CMK (cell line): ENCODE measurements at regions not wholly inside any gene's neighbourhood (a gene's known extent, or its start where the extent isn't known, plus 50 kb on each side); places are given as distances from the start of the nearest gene placed in this dataset.

Source experiments
- DNase-seq: peaks from one replicate; pipeline ENCODE4 v3.0.0-alpha.2; 2010; ENCODE audit warnings: low read depth

DNA sequence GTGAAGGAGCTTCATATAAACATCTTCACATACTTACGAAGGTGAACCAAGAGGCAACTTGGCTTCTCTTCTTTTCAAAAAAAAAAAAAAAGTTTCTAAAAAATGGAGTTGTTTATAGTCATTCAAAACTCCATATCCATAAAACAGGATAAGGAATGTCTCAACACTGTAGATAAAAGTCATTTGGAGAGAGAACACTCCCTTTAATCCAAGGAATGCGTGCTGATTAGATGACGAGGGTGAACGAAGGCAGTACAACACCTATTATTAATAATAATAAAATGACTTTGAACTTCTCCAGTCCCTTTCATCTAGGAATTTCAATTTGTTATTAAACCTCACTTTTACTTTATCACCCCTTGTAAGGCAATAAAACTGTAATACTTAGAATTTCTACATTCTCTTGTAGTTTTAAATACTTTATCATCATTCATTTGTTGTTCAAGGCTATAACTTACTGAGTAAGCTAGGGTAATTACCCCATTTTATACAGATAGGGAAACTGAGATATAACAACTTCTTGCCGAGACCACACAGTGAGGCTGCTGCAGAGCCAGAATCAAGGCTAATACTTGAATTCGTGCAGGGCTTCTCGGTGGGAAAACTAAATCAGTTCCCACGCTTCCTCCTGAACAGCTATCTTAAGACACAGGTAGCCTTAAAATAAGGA, 377.1 kb downstream of the EFNA5 start:
- DNase-seq: no peak

DNA sequence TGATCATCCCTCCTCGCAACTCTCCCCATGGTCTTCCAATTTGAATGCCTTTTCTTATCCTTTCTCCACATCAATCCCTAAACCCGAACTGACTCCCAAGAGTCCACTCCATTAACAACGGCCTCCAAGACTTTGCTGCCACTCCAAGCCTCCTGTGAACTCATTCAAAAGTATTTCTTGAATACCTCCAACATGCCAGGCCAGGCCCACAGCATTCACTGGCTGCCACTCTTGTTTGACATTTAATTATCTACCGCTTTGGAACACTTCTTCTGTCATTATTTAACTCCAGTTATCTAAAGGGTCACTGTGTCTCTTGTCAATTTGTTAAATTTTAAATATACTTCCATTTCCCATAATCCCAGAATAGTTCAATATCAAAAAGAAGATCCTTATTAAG, 378.9 kb downstream of the EFNA5 start:
- DNase-seq: no peak

DNA sequence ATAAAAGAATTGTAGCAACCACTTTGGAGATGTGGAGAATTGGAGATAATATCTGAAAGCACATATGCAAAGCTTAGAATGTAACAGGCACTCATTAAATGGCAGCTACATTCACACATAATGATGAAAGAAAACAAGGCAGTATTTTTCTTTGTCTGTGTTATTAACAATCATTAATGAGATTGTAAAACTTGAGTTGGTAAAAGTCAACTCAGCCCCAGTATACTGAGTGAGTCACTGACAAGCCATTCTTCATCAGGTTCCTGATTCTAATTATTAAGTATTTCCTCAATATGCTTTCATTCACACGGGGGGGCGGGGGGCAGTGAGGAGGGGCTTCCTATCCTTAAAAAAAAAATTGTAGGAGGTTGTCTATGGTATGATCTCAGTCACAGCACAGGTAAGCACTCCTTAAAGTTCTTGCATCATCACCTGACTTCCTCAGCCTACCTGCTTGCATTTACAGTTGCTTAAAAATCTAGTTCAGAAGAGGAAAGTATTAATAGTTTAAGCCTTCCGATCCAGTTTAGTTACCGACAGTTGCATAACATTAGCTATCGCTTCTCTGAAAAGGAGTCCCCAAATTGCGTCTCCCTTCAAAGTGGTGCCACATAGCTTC, 379.8 kb downstream of the EFNA5 start:
- DNase-seq: no peak

DNA sequence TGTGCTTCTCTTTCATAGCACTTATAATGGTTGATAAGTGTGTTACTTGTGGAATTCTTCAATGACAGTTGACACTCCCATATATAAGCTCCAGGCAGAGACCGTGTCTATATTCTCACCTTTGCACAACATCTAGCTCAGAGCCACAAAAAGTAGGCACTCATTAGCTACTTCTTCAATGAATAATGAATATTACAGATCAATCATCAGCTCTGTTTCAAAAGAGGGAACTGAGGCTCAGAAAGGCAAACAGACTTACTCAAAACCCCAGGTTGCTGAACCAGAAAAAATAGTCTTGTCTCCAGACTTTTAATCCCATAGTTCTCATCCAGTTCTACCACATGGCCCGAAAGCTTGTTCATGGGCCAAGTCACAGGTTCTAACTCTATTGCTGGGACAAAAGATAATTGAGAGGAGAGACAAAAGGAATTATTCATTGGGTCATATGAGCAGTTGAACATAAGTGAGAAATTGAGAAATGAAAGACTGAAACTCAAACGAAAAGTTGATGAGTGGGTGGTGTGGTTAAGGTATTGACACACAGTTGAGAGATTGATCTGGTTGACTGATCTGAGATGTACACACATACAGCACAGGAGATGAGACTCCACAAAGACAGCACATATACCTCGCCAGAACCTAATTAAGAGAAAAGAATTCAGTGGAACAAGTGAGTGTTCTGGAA, 381.6 kb downstream of the EFNA5 start:
- no peak for DNase-seq

DNA sequence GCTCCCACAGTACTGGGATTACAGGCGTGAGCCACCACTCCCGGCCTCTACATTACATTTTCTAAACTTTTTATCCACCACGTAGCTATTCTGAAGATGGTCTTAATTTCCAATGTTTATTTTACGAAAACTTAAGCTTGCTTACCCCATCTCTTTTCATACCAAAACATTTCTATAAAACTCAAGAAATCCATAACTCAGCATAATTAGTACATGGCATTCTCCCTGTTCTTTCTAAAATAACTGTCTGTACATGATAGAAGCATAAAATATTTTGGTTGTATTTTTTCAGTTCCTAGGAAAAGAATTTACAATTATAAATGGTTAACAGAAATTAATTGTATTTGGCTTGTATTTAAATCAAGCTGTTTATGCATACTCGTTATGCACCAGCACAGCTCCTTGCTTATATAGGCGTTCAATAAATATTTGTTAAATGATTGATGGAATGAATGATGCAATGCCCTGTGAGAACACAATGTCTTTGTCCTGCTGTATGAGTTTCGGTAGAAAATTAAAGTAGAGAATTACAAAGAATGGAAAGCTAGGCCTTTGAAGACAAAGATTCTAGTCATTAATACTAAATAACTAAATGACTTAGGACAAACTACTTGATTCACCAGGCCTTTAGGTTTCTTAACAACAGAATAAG, 384.2 kb downstream of the EFNA5 start:
- no peak for DNase-seq

DNA sequence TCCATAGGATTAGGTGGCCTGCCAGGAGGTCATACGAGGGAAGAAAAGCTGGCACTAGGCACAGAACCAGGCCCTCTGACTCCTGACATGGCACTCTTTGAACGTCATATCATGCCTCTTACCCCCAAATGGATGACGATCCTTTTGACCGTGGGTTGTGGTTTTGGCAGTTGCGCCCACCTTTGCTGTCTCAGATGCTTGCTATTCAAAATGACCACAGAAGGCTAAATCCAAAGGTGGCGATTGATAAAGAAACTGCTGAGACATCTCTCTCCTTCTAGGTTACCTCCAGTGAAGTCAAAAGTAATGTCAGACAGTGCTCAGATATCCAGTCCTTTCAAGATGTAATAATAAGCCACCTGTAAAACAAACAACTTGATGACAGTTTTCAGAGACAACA, 385.0 kb downstream of the EFNA5 start:
- DNase-seq: no peak

DNA sequence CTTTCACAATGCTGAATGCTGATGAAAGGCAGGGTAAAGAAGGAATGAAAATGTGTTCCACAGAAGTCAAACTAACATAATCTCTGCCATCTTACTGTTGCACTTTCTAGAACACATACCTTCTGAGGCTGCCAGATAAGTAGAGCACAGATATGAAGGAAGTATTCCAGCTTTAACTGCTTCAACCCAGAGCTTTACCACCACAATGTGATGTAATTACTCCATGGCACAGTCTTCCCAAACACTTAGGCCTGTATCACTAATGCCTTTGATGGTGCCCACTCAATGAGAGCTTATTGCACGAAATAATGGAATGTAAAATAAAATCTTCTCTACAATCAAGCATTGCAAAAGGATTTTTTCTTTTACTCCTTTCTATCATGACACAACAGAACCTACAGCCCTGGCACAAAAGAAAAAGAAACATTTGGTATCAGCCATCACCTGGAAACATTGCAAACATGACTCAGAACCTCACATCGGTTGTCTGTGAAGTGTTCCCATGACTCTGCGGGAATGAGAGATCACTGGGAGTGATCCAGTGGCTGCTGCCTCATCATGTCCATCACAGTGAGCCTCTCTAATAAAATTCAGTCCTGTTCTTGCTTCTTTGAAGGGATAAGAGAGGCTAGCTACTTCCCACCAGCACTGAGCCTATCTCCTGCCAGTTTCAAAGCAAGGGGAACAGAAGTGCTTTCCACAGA, 385.8 kb downstream of the EFNA5 start:
- no peak for DNase-seq

DNA sequence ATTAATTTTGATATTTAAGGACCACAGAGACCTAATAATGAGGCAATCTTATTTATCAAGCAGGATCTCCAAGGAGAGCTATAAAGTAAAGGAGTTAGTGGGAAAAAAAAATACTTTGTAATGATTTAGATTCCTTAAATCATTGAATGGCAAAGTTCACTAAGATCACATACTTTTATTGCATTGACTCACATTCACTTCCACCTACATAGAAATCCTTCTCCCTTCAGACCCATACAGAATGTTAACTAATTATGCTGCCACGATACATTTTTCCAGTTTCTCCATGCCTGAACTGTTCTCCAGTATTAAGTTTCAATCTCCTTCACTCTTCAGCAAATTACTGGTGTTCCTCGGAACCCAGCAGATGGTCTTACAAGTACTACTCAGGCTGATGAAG, 388.7 kb downstream of the EFNA5 start:
- no peak for DNase-seq

DNA sequence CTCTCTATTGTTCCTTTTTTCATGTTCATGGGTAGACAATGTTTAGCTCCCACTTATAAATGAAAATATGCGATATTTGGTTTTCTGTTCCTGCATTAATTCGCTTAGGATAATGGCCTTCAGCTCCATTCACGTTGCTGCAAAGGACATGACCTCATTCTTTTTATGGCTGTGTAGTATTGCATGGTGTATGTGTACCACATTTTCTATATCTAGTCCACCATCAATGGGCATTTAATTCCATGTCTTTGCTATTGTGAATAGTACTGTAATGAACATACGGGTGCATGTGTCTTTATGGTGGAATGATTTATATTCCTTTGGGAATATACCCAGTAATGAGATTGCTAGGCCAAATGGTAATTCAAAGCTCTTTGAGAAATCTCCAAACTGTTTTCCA, 392.0 kb downstream of the EFNA5 start:
- no peak for DNase-seq

DNA sequence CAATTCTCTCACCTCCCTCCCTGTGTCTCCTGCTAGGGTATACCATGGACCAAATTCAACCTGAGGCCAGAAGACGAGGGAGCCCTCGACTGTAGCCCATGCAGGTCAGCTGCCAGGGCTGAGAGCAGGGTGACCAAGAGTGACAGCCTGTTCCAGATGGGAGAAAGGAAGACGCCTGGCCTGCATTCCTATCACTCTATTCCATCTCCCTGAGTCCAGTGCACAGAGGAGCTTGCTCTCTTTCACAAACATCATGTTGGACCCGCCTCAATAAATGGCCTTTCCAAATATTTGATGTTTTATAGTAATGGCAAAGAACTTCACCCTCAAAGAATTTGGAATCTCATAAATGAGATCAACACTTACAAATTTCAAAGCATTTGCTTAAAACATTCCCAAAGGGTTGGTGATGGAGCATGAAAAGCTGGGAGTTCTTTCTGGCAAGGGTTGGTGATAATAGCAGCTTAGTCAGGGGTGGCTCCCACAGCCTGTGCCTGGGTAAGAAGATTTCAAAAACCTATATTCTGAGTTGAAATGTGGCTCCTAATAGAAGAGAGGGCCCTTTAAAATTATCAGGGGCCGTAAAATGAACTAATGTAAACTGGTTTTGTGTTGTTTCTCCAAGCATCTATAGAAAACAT, 393.1 kb downstream of the EFNA5 start:
- no peak for DNase-seq

DNA sequence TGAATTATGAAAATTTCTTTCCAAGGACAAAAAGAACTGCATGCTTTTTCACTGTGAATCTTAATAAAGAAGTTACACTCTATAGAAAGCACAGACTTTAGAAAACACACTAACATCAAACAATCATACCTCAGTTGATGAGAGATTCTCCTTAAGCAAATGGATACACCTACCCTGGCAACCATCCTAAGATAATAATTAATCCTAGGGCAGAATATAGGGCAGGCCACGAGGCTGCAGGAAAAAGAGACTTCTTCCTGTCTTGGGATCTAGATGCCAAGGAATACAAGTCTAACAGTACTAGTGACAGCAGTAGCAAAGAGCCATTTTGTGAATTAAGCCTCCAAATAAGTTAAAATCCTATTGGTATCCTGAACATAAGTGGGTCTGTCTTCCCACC, 395.4 kb downstream of the EFNA5 start:
- no peak for DNase-seq

DNA sequence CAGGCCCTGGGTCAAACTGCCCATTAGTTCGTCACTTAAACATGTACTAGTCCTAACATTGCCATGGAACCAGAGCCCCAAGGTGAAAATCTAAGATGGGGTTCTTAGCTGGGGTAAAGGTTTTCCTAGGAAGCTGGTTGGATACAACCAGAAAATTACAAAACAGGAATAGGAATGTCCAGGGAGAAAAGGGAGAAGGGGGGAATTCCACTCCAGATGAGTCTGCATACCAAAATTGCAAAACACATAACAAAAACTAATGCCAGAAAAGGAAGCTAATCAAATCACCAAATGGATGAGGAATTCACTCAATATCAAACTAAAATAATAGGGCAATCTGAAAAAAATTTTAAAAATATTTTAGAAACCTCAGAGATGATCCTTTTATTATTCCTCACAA, 396.2 kb downstream of the EFNA5 start:
- DNase-seq: no peak

DNA sequence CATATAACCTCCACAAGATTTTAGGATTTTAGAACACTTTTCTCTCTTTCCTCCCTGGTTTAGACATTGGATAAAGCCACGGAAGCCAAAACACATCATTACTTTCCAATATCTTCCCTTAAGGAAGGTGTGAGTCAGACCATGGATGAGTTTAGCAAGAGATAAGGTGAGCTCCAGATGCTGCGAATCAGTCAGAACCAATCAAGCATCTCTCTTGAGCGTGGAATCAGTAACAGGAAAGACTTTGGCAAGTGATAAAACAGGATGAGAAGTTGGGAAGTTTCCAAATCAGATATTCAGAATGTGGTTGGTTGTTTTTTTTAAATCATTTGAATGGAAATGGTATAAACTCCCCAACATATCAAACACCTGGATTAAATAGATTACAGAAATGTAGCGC, 397.8 kb downstream of the EFNA5 start:
- no peak for DNase-seq

DNA sequence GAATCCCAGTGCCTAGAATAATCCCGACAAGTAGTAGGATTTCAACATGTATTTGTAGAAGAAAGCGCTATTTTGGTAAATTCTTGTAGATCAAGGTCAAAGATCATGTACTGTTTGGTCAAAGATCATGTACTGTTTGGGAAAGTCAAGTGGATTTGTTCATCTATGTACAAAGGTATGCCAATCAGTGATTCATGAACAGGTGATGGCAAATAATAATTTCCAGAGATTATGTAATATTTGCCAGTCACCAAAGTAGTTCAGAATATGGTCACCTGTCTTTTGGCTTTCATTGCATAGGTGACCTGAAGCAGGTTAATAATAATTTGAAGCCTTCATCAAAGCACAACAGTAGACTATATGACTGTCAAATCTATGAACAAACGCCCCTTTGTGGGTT, 398.2 kb downstream of the EFNA5 start:
- DNase-seq: no peak

DNA sequence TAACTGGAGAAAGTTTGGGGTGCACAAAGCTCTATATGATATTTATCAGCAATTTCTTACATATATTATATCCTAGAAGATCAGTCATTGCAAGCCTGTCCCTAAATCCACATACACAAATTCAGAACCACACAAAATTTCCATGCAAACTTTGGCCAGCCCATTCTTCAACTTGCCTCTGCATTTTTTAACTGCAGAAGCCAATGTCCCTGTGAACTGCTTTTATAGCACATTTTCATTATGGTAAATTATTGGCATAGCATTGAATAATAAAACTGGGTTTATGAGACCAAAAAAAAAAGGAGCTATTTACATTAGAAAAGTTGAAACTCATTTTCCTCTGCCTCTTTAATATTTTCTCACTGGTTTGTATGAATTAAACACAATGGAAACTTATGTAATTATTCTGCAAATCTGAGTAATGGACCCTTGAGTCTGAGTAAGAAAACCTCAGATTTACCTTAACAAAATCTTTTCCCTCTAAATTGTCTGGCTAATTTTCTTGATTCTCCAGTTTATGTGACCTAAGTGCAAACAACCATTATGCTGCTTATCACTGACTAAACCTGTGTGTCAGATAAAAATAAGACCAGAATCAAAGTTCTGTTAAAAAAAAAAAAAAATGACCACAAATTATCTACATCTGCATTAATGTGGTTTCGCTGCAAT, 398.9 kb downstream of the EFNA5 start:
- no peak for DNase-seq

DNA sequence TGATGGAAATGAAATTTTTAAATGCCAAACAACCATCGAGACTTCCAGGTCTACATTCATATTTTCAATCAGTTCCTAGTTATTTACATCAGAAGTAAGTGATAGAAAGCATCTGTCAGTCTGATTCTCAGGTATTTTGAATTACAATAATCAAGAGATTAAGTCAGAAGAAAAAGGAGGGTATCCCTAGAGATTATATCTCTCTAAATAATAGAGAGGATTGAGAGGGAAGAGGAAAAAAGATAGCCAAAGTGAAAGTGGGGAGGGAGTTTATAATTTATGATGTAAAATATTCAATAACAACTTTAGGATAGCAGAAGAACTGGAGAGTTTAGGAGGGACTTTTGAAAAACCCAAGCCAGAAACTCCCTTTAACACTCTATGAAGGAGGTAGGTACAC, 400.2 kb downstream of the EFNA5 start:
- DNase-seq: no peak

DNA sequence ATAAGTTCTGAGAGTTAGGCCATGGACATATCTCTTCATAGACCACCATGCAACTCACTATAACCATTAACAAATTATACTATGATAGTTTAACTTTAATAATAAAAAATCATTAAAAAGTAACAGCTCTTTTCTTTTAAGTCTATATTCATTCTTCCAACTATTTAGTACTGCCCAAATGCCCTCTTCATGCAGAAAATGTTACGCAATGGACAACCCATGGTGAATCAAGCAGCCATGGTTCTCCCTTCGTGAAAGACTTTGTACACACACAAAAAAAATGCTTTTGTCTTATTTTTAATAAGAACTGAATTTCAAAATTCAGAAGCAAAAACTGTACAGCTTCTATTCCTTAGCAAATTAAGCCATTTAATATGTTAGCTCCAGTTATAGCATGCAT, 401.1 kb downstream of the EFNA5 start:
- no peak for DNase-seq

DNA sequence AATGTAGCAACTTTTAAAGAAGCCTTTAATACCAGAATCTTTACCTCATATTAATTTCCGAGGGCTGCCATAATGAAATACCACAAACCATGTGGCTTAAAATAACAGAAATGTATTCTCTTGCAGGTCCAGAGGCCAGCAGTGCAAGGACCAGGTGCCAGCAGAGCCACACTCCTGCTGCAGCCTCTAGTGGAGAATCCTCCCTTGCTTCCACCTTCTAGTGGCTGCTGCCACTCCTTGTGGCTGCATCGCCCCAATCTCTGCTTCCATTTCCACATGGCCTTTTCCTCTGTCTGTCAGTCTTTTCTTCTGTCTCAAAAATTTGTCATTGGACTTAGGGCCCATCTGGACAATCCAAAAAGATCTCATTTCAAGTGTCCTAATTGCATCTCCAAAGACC, 401.5 kb downstream of the EFNA5 start:
- no peak for DNase-seq

DNA sequence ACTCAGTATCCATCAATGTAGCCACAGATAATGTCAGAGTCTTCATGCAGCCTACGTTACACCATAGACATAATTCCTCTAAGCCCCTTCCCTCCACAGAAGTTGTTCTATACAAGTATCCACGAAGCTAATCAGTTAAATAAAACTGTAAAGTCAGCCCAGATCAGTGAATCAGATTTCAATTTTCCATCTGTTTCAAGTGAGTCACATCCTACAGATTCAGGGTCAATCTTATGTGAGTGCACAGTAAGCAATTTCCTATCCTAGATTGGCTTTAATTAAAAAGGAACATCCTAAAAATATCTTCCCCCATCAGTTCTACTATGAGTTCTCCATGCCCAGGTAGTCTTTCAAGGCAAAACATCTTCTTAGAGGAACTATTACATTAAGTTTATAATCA, 402.5 kb downstream of the EFNA5 start:
- DNase-seq: no peak

DNA sequence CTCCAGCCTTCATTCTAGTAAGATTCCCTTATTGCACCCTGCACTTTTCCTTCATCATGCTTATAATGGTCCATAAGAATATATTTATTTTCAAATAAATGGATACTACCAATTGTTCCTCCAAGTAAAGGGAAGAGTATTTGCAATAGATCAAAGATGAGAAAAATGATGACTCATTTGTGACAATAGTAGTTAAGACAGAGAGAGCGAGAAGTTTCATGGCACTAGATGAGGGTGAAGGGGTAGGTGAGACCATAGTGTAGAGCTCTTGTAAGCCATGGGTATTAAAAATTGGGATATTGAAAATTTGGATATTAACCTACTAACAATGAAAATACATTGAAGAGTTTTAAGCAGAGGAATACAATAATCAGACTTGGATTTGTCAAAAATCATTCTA, 404.6 kb downstream of the EFNA5 start:
- no peak for DNase-seq

DNA sequence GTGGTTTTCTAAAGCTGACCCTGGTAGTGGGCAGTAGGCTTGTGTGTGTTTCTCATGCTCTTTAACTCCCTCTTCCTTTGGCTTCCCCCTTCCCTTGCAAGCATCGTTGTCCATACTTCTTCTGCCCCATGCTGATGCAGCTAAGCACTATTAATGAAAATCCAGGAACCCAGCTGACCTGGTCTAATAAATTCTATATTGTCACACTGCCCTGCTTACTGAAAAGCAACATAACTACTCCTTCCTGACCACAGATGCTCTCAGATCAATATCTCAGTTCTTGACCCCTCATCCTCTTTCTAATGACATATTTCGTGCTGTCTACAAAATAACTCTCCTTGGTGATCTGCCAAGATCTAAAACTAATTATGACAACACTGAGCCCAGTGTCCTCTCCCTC, 405.5 kb downstream of the EFNA5 start:
- no peak for DNase-seq
